GM23338 (cell line): ENCODE measurements at regions not wholly inside any gene's neighbourhood (a gene's known extent, or its start where the extent isn't known, plus 50 kb on each side); places are given as distances from the start of the nearest gene placed in this dataset.

Experiments
- CREB1 ChIP-seq: fragments of 250-450 bp; sonication (Bioruptor Pico); IDR thresholded peaks from 2 replicates; pipeline ENCODE4 v1.5.0; 2020; ENCODE audit warnings: low read depth, mild to moderate bottlenecking, moderate library complexity
- EZH2 ChIP-seq: fragments of 200-600 bp; sonication (generic); IDR thresholded peaks from one replicate; pipeline ENCODE4 v1.8.0; 2017; ENCODE audit warnings: antibody characterized with exemption, mild to moderate bottlenecking, low read depth; ENCODE audit not compliant: unreplicated experiment
- EZH2phosphoT487 ChIP-seq: fragments of 200-600 bp; sonication (generic); IDR thresholded peaks from one replicate; pipeline ENCODE4 v1.8.1; 2018; ENCODE audit warnings: antibody characterized with exemption; ENCODE audit not compliant: unreplicated experiment
- JUNB ChIP-seq: IDR thresholded peaks from one replicate; pipeline ENCODE4 v1.6.1; 2016; ENCODE audit warnings: antibody characterized with exemption; ENCODE audit not compliant: unreplicated experiment
- NANOG ChIP-seq: IDR thresholded peaks from 2 replicates; pipeline ENCODE4 v1.6.1; 2016; ENCODE audit warnings: antibody characterized with exemption, borderline replicate concordance
- POLR2AphosphoS5 ChIP-seq: IDR thresholded peaks from 2 replicates; pipeline ENCODE4 v1.6.1; 2016; ENCODE audit warnings: antibody characterized with exemption, low read depth
- ZNF114 ChIP-seq: fragments of 250-450 bp; sonication (Bioruptor Pico); IDR thresholded peaks from 2 replicates; pipeline ENCODE4 v1.5.0; 2020; ENCODE audit warnings: mild to moderate bottlenecking, moderate library complexity
- ZNF331 ChIP-seq: fragments of 250-450 bp; sonication (Bioruptor Pico); IDR thresholded peaks from 2 replicates; pipeline ENCODE4 v1.5.0; 2020; ENCODE audit warnings: low read depth, mild to moderate bottlenecking, moderate library complexity
- TF ChIP-seq, protein P1 (sequence below), 2 experiments: fragments of 200-600 bp in 1 of 2; sonication (generic) in 1 of 2; conservative IDR thresholded peaks; 2 replicates each; pipeline versions ENCODE4 v1.5.1 to v1.6.1; 2016 to 2017; ENCODE audit warnings: antibody characterized with exemption in 2 of 2, low read depth in 2 of 2, mild to moderate bottlenecking in 2 of 2, moderate library complexity in 1 of 2
- TF ChIP-seq, protein P2 (sequence below): IDR thresholded peaks from 2 replicates; pipeline ENCODE4 v1.6.1; 2016; ENCODE audit warnings: antibody characterized with exemption
- TF ChIP-seq, protein P3 (sequence below): IDR thresholded peaks from one replicate; pipeline ENCODE4 v1.6.1; 2018; ENCODE audit warnings: antibody characterized with exemption; ENCODE audit not compliant: unreplicated experiment
- TF ChIP-seq, protein P4 (sequence below): fragments of 250-450 bp; sonication (Bioruptor Pico); IDR thresholded peaks from 2 replicates; pipeline ENCODE4 v1.5.0; 2020; ENCODE audit warnings: mild to moderate bottlenecking, moderate library complexity

DNA sequence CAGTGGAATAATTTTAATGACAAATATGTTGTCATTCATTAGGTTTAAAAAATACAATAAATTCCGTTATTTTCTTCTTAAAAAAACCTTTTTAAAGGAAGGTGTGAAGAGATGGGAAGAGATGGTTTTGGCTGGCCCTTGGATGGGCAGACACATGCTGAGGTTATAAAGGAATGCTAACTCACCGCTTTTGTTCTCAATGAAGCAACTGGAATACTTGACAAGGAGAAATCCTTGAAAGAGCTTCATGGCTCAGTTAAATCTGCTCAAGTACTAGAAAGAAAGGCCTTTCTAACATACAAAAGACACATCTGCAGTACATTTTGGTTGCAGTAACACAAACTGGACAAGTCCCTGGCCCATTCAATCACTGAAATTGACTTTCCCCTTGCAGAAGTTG lies 158.3 kb upstream of the KCNJ16 start:
- TF ChIP-seq EZH2 (no peak), POLR2AphosphoS5 (no peak), EZH2phosphoT487 (no peak), JUNB (no peak), ZNF331 (CRISPR knock-in tag) (no peak), NANOG (no peak), ZNF114 (CRISPR knock-in tag) (no peak), CREB1 (no peak)
- TF ChIP-seq, protein P1, sequence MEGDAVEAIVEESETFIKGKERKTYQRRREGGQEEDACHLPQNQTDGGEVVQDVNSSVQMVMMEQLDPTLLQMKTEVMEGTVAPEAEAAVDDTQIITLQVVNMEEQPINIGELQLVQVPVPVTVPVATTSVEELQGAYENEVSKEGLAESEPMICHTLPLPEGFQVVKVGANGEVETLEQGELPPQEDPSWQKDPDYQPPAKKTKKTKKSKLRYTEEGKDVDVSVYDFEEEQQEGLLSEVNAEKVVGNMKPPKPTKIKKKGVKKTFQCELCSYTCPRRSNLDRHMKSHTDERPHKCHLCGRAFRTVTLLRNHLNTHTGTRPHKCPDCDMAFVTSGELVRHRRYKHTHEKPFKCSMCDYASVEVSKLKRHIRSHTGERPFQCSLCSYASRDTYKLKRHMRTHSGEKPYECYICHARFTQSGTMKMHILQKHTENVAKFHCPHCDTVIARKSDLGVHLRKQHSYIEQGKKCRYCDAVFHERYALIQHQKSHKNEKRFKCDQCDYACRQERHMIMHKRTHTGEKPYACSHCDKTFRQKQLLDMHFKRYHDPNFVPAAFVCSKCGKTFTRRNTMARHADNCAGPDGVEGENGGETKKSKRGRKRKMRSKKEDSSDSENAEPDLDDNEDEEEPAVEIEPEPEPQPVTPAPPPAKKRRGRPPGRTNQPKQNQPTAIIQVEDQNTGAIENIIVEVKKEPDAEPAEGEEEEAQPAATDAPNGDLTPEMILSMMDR (conservative IDR thresholded peaks at IDR 0.05; ENCODE audit: low read depth in 2 of 2) = no peak
- TF ChIP-seq, protein P2, sequence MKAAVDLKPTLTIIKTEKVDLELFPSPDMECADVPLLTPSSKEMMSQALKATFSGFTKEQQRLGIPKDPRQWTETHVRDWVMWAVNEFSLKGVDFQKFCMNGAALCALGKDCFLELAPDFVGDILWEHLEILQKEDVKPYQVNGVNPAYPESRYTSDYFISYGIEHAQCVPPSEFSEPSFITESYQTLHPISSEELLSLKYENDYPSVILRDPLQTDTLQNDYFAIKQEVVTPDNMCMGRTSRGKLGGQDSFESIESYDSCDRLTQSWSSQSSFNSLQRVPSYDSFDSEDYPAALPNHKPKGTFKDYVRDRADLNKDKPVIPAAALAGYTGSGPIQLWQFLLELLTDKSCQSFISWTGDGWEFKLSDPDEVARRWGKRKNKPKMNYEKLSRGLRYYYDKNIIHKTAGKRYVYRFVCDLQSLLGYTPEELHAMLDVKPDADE = no peak
- TF ChIP-seq, protein P3, sequence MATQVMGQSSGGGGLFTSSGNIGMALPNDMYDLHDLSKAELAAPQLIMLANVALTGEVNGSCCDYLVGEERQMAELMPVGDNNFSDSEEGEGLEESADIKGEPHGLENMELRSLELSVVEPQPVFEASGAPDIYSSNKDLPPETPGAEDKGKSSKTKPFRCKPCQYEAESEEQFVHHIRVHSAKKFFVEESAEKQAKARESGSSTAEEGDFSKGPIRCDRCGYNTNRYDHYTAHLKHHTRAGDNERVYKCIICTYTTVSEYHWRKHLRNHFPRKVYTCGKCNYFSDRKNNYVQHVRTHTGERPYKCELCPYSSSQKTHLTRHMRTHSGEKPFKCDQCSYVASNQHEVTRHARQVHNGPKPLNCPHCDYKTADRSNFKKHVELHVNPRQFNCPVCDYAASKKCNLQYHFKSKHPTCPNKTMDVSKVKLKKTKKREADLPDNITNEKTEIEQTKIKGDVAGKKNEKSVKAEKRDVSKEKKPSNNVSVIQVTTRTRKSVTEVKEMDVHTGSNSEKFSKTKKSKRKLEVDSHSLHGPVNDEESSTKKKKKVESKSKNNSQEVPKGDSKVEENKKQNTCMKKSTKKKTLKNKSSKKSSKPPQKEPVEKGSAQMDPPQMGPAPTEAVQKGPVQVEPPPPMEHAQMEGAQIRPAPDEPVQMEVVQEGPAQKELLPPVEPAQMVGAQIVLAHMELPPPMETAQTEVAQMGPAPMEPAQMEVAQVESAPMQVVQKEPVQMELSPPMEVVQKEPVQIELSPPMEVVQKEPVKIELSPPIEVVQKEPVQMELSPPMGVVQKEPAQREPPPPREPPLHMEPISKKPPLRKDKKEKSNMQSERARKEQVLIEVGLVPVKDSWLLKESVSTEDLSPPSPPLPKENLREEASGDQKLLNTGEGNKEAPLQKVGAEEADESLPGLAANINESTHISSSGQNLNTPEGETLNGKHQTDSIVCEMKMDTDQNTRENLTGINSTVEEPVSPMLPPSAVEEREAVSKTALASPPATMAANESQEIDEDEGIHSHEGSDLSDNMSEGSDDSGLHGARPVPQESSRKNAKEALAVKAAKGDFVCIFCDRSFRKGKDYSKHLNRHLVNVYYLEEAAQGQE = no peak
- TF ChIP-seq, protein P4, sequence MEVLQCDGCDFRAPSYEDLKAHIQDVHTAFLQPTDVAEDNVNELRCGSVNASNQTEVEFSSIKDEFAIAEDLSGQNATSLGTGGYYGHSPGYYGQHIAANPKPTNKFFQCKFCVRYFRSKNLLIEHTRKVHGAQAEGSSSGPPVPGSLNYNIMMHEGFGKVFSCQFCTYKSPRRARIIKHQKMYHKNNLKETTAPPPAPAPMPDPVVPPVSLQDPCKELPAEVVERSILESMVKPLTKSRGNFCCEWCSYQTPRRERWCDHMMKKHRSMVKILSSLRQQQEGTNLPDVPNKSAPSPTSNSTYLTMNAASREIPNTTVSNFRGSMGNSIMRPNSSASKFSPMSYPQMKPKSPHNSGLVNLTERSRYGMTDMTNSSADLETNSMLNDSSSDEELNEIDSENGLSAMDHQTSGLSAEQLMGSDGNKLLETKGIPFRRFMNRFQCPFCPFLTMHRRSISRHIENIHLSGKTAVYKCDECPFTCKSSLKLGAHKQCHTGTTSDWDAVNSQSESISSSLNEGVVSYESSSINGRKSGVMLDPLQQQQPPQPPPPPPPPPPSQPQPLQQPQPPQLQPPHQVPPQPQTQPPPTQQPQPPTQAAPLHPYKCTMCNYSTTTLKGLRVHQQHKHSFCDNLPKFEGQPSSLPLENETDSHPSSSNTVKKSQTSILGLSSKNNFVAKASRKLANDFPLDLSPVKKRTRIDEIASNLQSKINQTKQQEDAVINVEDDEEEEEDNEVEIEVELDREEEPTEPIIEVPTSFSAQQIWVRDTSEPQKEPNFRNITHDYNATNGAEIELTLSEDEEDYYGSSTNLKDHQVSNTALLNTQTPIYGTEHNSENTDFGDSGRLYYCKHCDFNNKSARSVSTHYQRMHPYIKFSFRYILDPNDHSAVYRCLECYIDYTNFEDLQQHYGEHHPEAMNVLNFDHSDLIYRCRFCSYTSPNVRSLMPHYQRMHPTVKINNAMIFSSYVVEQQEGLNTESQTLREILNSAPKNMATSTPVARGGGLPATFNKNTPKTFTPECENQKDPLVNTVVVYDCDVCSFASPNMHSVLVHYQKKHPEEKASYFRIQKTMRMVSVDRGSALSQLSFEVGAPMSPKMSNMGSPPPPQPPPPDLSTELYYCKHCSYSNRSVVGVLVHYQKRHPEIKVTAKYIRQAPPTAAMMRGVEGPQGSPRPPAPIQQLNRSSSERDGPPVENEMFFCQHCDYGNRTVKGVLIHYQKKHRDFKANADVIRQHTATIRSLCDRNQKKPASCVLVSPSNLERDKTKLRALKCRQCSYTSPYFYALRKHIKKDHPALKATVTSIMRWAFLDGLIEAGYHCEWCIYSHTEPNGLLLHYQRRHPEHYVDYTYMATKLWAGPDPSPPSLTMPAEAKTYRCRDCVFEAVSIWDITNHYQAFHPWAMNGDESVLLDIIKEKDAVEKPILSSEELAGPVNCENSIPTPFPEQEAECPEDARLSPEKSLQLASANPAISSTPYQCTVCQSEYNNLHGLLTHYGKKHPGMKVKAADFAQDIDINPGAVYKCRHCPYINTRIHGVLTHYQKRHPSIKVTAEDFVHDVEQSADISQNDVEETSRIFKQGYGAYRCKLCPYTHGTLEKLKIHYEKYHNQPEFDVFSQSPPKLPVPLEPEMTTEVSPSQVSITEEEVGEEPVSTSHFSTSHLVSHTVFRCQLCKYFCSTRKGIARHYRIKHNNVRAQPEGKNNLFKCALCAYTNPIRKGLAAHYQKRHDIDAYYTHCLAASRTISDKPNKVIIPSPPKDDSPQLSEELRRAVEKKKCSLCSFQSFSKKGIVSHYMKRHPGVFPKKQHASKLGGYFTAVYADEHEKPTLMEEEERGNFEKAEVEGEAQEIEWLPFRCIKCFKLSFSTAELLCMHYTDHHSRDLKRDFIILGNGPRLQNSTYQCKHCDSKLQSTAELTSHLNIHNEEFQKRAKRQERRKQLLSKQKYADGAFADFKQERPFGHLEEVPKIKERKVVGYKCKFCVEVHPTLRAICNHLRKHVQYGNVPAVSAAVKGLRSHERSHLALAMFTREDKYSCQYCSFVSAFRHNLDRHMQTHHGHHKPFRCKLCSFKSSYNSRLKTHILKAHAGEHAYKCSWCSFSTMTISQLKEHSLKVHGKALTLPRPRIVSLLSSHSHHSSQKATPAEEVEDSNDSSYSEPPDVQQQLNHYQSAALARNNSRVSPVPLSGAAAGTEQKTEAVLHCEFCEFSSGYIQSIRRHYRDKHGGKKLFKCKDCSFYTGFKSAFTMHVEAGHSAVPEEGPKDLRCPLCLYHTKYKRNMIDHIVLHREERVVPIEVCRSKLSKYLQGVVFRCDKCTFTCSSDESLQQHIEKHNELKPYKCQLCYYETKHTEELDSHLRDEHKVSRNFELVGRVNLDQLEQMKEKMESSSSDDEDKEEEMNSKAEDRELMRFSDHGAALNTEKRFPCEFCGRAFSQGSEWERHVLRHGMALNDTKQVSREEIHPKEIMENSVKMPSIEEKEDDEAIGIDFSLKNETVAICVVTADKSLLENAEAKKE (CRISPR knock-in tag) = no peak
